ENCODE measurements at regions not wholly inside any gene's neighbourhood (a gene's known extent, or its start where the extent isn't known, plus 50 kb on each side); places are given as distances from the start of the nearest gene placed in this dataset.

- TF ChIP-seq ZNF384 (IDR thresholded peaks at IDR 0.05) (no peak), L3MBTL2 (conservative IDR thresholded peaks at IDR 0.05) (no peak), ELF4 (IDR thresholded peaks at IDR 0.05) (no peak), SUZ12 (IDR thresholded peaks at IDR 0.05) (no peak), NFRKB (IDR thresholded peaks at IDR 0.05) (no peak), SP1 (IDR thresholded peaks at IDR 0.05) (no peak), FOXA1 (IDR thresholded peaks at IDR 0.05) (no peak)
- DNase-seq (ENCODE audit: extremely low spot score): no peak
- ChIA-PET CTCF (no interaction called here), POLR2A (no interaction called here)
Measured at GRCh38 chr10:130453721-130454542, 317.7 kb downstream of the GLRX3 start.

DNA sequence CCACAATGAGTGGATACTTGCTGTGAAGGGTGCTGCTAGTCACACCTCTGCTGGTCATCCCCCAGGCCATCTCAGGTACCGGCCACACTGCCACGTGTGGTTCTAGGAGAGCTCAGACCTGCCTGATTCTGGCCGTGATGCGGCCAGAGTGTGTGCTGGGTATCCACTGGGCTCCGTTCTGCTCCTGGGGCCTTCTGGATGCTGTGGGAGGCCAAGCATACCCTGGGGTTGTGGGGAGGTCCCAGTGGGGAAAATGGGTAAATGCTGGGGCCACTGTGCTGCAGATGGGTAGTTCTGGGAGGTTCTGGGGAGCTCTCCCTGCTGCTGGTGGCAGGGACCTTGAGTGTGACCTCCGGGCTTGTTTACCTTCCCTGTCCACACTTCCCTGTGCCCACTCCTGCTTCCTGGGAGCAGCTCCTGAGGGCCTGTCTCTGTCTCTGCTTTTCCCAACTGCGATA, 318.4 kb downstream of the GLRX3 start:
- ChIA-PET CTCF (no interaction called here), POLR2A (no interaction called here)

GRCh38 chr10:130455111-130455695, 319.0 kb downstream of the GLRX3 start:
- TF ChIP-seq FOXK2 (IDR thresholded peaks at IDR 0.05) (no peak), ELF4 (IDR thresholded peaks at IDR 0.05) (no peak), L3MBTL2 (conservative IDR thresholded peaks at IDR 0.05) (no peak), BHLHE40 (IDR thresholded peaks at IDR 0.05; ENCODE audit: borderline replicate concordance) (no peak), CTBP1 (IDR thresholded peaks at IDR 0.05; ENCODE audit: borderline replicate concordance) (no peak), LEF1 (IDR thresholded peaks at IDR 0.05; ENCODE audit: borderline replicate concordance) (no peak)
- POLR2A ChIA-PET: no interaction called here
- DNase-seq (ENCODE audit: extremely low spot score): no peak
- CTCF ChIA-PET: no interaction called here

More for the DNA sequence above, 318.4 kb downstream of the GLRX3 start:
- DNase-seq (ENCODE audit: extremely low spot score): no peak
- TF ChIP-seq ZNF384 (IDR thresholded peaks at IDR 0.05) (no peak), FOXM1 (IDR thresholded peaks at IDR 0.05; ENCODE audit: borderline replicate concordance) (no peak), SP1 (IDR thresholded peaks at IDR 0.05) (no peak), NFRKB (IDR thresholded peaks at IDR 0.05) (no peak), ARNT (IDR thresholded peaks at IDR 0.05) (no peak), LEF1 (IDR thresholded peaks at IDR 0.05; ENCODE audit: borderline replicate concordance) (no peak), BHLHE40 (IDR thresholded peaks at IDR 0.05; ENCODE audit: borderline replicate concordance) (no peak), TARDBP (IDR thresholded peaks at IDR 0.05) (no peak), ELF4 (IDR thresholded peaks at IDR 0.05) (no peak), CTBP1 (IDR thresholded peaks at IDR 0.05; ENCODE audit: borderline replicate concordance) (no peak), HDGF (IDR thresholded peaks at IDR 0.05; ENCODE audit: borderline replicate concordance) (no peak), L3MBTL2 (conservative IDR thresholded peaks at IDR 0.05) (no peak), FOXA1 (IDR thresholded peaks at IDR 0.05) (no peak), FOXK2 (IDR thresholded peaks at IDR 0.05) (no peak), SUZ12 (IDR thresholded peaks at IDR 0.05) (no peak)
- TF ChIP-seq, protein P1, sequence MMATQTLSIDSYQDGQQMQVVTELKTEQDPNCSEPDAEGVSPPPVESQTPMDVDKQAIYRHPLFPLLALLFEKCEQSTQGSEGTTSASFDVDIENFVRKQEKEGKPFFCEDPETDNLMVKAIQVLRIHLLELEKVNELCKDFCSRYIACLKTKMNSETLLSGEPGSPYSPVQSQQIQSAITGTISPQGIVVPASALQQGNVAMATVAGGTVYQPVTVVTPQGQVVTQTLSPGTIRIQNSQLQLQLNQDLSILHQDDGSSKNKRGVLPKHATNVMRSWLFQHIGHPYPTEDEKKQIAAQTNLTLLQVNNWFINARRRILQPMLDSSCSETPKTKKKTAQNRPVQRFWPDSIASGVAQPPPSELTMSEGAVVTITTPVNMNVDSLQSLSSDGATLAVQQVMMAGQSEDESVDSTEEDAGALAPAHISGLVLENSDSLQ (IDR thresholded peaks at IDR 0.05): no peak

GRCh38 chr10:130455791-130456190, 319.6 kb downstream of the GLRX3 start:
- TF ChIP-seq ELF4 (IDR thresholded peaks at IDR 0.05) (no peak), SP1 (IDR thresholded peaks at IDR 0.05) (no peak), ARNT (IDR thresholded peaks at IDR 0.05) (no peak), BHLHE40 (IDR thresholded peaks at IDR 0.05; ENCODE audit: borderline replicate concordance) (no peak), FOXA1 (IDR thresholded peaks at IDR 0.05) (no peak), ZNF384 (IDR thresholded peaks at IDR 0.05) (no peak), HDGF (IDR thresholded peaks at IDR 0.05; ENCODE audit: borderline replicate concordance) (no peak), LEF1 (IDR thresholded peaks at IDR 0.05; ENCODE audit: borderline replicate concordance) (no peak), CTBP1 (IDR thresholded peaks at IDR 0.05; ENCODE audit: borderline replicate concordance) (no peak), FOXM1 (IDR thresholded peaks at IDR 0.05; ENCODE audit: borderline replicate concordance) (no peak)
- TF ChIP-seq, protein P1 (IDR thresholded peaks at IDR 0.05): no peak
- no peak for DNase-seq (ENCODE audit: extremely low spot score)
- ChIA-PET CTCF (no interaction called here), POLR2A (no interaction called here)

DNA sequence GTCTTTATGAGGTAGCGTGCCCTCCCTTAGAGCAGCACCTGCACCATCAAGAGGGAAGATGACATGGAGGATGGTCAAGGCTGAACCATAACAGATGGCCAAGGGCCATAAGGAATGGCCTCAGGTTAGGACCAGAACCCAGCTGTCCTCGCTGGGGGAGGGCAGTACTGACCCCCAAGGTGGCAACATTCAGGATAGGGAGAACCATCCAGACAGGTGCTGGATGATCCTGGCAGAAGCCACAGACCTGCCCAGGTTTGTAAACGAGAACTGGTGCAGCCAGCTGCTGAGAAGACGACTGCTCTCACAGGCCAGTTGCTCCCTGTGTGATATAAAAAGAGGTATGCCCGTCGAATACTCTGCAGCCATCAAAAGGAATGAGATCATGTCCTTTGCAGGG, 320.4 kb downstream of the GLRX3 start:
- no peak for DNase-seq (ENCODE audit: extremely low spot score)
- TF ChIP-seq TARDBP (IDR thresholded peaks at IDR 0.05): no peak
- TF ChIP-seq HDGF (IDR thresholded peaks at IDR 0.05; ENCODE audit: borderline replicate concordance): no peak
- TF ChIP-seq ELF4 (IDR thresholded peaks at IDR 0.05): no peak
- TF ChIP-seq SP1 (IDR thresholded peaks at IDR 0.05): no peak
- TF ChIP-seq FOXK2 (IDR thresholded peaks at IDR 0.05): no peak
- TF ChIP-seq NFRKB (IDR thresholded peaks at IDR 0.05): no peak
- TF ChIP-seq L3MBTL2 (conservative IDR thresholded peaks at IDR 0.05): no peak
- ChIA-PET POLR2A (no interaction called here), CTCF (no interaction called here)

GRCh38 chr10:130458509-130458908, 322.3 kb downstream of the GLRX3 start:
- ChIA-PET POLR2A (no interaction called here), CTCF (no interaction called here)
- DNase-seq (ENCODE audit: extremely low spot score): no peak
- TF ChIP-seq NFRKB (IDR thresholded peaks at IDR 0.05): no peak
- no peak for TF ChIP-seq ARNT (IDR thresholded peaks at IDR 0.05)
- TF ChIP-seq SUZ12 (IDR thresholded peaks at IDR 0.05): no peak
- TF ChIP-seq ELF4 (IDR thresholded peaks at IDR 0.05): no peak
- no peak for TF ChIP-seq HDGF (IDR thresholded peaks at IDR 0.05; ENCODE audit: borderline replicate concordance)
- TF ChIP-seq SP1 (IDR thresholded peaks at IDR 0.05): no peak
- no peak for TF ChIP-seq FOXK2 (IDR thresholded peaks at IDR 0.05)
- TF ChIP-seq LEF1 (IDR thresholded peaks at IDR 0.05; ENCODE audit: borderline replicate concordance): no peak
- TF ChIP-seq BHLHE40 (IDR thresholded peaks at IDR 0.05; ENCODE audit: borderline replicate concordance): no peak
- no peak for TF ChIP-seq L3MBTL2 (conservative IDR thresholded peaks at IDR 0.05)
- TF ChIP-seq TARDBP (IDR thresholded peaks at IDR 0.05): no peak
- TF ChIP-seq ZNF384 (IDR thresholded peaks at IDR 0.05): no peak

All from HEK293T (cell line).